GM19455 (cell line): ENCODE measurements at regions not wholly inside any gene's neighbourhood (a gene's known extent, or its start where the extent isn't known, plus 50 kb on each side); places are given as distances from the start of the nearest gene placed in this dataset.

ENCODE experiments used
- ATAC-seq: cut with Tn5 transposase; IDR thresholded peaks from one replicate; pipeline ENCODE4 v1.9.1; 2021; ENCODE audit not compliant: unreplicated experiment

- no peak for ATAC-seq
Observed at GRCh38 chr5:32984851-32985610, 273.9 kb downstream of the NPR3 start.

- no peak for ATAC-seq
Observed at GRCh38 chr5:32989815-32990214, 278.7 kb downstream of the NPR3 start.

- ATAC-seq = no peak
Observed at GRCh38 chr5:32990593-32991420, 279.7 kb downstream of the NPR3 start.

- ATAC-seq = no peak
Observed at GRCh38 chr5:32991421-32991815, 280.3 kb downstream of the NPR3 start.

GRCh38 chr5:32996336-32996735 lies 285.2 kb downstream of the NPR3 start:
- ATAC-seq = no peak

GRCh38 chr5:33008751-33009418 lies 297.8 kb downstream of the NPR3 start:
- ATAC-seq = no peak

GRCh38 chr5:33010846-33011245 lies 299.7 kb downstream of the NPR3 start:
- ATAC-seq = no peak

GRCh38 chr5:33011801-33012200 lies 300.7 kb downstream of the NPR3 start:
- ATAC-seq = no peak

GRCh38 chr5:33023649-33024048 lies 312.5 kb downstream of the NPR3 start:
- ATAC-seq = no peak

GRCh38 chr5:33032271-33033070 lies 321.4 kb downstream of the NPR3 start:
- ATAC-seq = no peak

- ATAC-seq = no peak
Observed at GRCh38 chr5:33033516-33033915, 322.4 kb downstream of the NPR3 start.

- no peak for ATAC-seq
Observed at GRCh38 chr5:33034777-33035176, 323.7 kb downstream of the NPR3 start.

- ATAC-seq = no peak
Observed at GRCh38 chr5:33035851-33036527, 324.9 kb downstream of the NPR3 start.

GRCh38 chr5:33037076-33037475 lies 326.0 kb downstream of the NPR3 start:
- no peak for ATAC-seq

- ATAC-seq = no peak
Observed at GRCh38 chr5:33041586-33041985, 330.5 kb downstream of the NPR3 start.

- no peak for ATAC-seq
Observed at GRCh38 chr5:33043343-33043997, 332.3 kb downstream of the NPR3 start.

- no peak for ATAC-seq
Observed at GRCh38 chr5:33046091-33046490, 335.0 kb downstream of the NPR3 start.

GRCh38 chr5:33048315-33048714 lies 337.2 kb downstream of the NPR3 start:
- no peak for ATAC-seq

GRCh38 chr5:33049298-33049697 lies 338.2 kb downstream of the NPR3 start:
- no peak for ATAC-seq

GRCh38 chr5:33049842-33050241 lies 338.7 kb downstream of the NPR3 start:
- ATAC-seq = no peak
